ENCODE measurements at regions not wholly inside any gene's neighbourhood (a gene's known extent, or its start where the extent isn't known, plus 50 kb on each side); places are given as distances from the start of the nearest gene placed in this dataset.

GRCh38 chr5:168052686-168053085 lies 238.8 kb upstream of the WWC1 start:
- Histone ChIP-seq H3K27me3 (ENCODE audit: control insufficient read depth, extremely low read depth, insufficient read depth, low read length) (no peaks in the 10 kb centered on the region), H3K9me1 (ENCODE audit: control insufficient read depth, extremely low read depth, insufficient read depth, low read length) (no peaks in the 10 kb centered on the region), H3K4me1 (ENCODE audit: control insufficient read depth, extremely low read depth, insufficient read depth, low read length) (no peaks in the 10 kb centered on the region), H2AFZ (ENCODE audit: control insufficient read depth, low read length) (no peak overlapping the region), H4K20me1 (ENCODE audit: control insufficient read depth, extremely low read depth, insufficient read depth, low read length) (no peaks in the 10 kb centered on the region), H3K79me2 (ENCODE audit: control insufficient read depth, insufficient read depth, low read length) (no peaks in the 10 kb centered on the region), H3K9ac (ENCODE audit: control insufficient read depth, extremely low read depth, insufficient read depth, low read length) (no peak overlapping the region), H3K27ac (ENCODE audit: control insufficient read depth, insufficient read depth, low read length) (no peak overlapping the region), H3K9me3 (ENCODE audit: control insufficient read depth, low read depth, low read length) (no peaks in the 10 kb centered on the region), H3K4me2 (ENCODE audit: control insufficient read depth, extremely low read depth, insufficient read depth, low read depth, low read length) (no peak overlapping the region), H3K36me3 (ENCODE audit: control insufficient read depth in 2 of 2, extremely low read depth in 1 of 2, insufficient read depth in 2 of 2, low read length in 2 of 2) (peaks cover 4 to 18% of the 10 kb centered on the region in 2 experiments), H3K4me3 (ENCODE audit: control insufficient read depth in 2 of 3, extremely low read depth in 1 of 3, insufficient read depth in 2 of 3, low read depth in 1 of 3, low read length in 3 of 3) (no peak overlapping the region)
- dilution Hi-C loops (cut with MboI; ENCODE audit: extremely low pct_ligation_motif_present, low sequenced_read_pairs) = no loop called here
- TF ChIP-seq CTCF (optimal IDR thresholded peaks at IDR 0.05 in 1 of 3, IDR thresholded peaks at IDR 0.05 in 1 of 3, conservative IDR thresholded peaks at IDR 0.05 in 1 of 3; ENCODE audit: extremely low read depth in 1 of 3, insufficient read depth in 2 of 3, low read length in 3 of 3) (no peak), EZH2 (IDR thresholded peaks at IDR 0.05; ENCODE audit: low read length) (no peak)
- DNase-seq (ENCODE audit: low read depth, low spot score) (no peak), FAIRE-seq (no peak)

GRCh38 chr5:168054091-168054490 lies 237.4 kb upstream of the WWC1 start:
- Histone ChIP-seq H3K79me2 (ENCODE audit: control insufficient read depth, insufficient read depth, low read length) (no peaks in the 10 kb centered on the region), H3K9me1 (ENCODE audit: control insufficient read depth, extremely low read depth, insufficient read depth, low read length) (no peaks in the 10 kb centered on the region), H3K4me3 (ENCODE audit: control insufficient read depth in 2 of 3, extremely low read depth in 1 of 3, insufficient read depth in 2 of 3, low read depth in 1 of 3, low read length in 3 of 3) (no peak overlapping the region), H3K27ac (ENCODE audit: control insufficient read depth, insufficient read depth, low read length) (no peak overlapping the region), H3K9ac (ENCODE audit: control insufficient read depth, extremely low read depth, insufficient read depth, low read length) (no peak overlapping the region), H3K36me3 (ENCODE audit: control insufficient read depth in 2 of 2, extremely low read depth in 1 of 2, insufficient read depth in 2 of 2, low read length in 2 of 2) (peaks cover 2 to 15% of the 10 kb centered on the region in 2 experiments), H2AFZ (ENCODE audit: control insufficient read depth, low read length) (no peak overlapping the region), H3K4me1 (ENCODE audit: control insufficient read depth, extremely low read depth, insufficient read depth, low read length) (no peaks in the 10 kb centered on the region), H3K4me2 (ENCODE audit: control insufficient read depth, extremely low read depth, insufficient read depth, low read depth, low read length) (no peak overlapping the region), H3K9me3 (ENCODE audit: control insufficient read depth, low read depth, low read length) (no peaks in the 10 kb centered on the region), H4K20me1 (ENCODE audit: control insufficient read depth, extremely low read depth, insufficient read depth, low read length) (no peaks in the 10 kb centered on the region), H3K27me3 (ENCODE audit: control insufficient read depth, extremely low read depth, insufficient read depth, low read length) (no peaks in the 10 kb centered on the region)
- DNase-seq (ENCODE audit: low read depth, low spot score) = no peak
- FAIRE-seq = no peak
- TF ChIP-seq EZH2 (IDR thresholded peaks at IDR 0.05; ENCODE audit: low read length) (no peak), CTCF (optimal IDR thresholded peaks at IDR 0.05 in 1 of 3, IDR thresholded peaks at IDR 0.05 in 1 of 3, conservative IDR thresholded peaks at IDR 0.05 in 1 of 3; ENCODE audit: extremely low read depth in 1 of 3, insufficient read depth in 2 of 3, low read length in 3 of 3) (no peak)
- dilution Hi-C loops (cut with MboI; ENCODE audit: extremely low pct_ligation_motif_present, low sequenced_read_pairs) = no loop called here

Data from keratinocyte (primary cell).